WTC11 (cell line): ENCODE measurements at regions not wholly inside any gene's neighbourhood (a gene's known extent, or its start where the extent isn't known, plus 50 kb on each side); places are given as distances from the start of the nearest gene placed in this dataset.

Experiments
- ATAC-seq: fragments of 200-7000 bp; cut with Tn5 transposase; 2 replicates; pipeline ENCODE4 v1.10.0; 2021; ENCODE audit warnings: mild to moderate bottlenecking, moderate library complexity
- CTCF ChIA-PET: fragments of 300-600 bp; sonication (Branson Sonifier 250); formaldehyde crosslinking; loops from one replicate; lab custom pipeline; 2021; ENCODE audit warnings: antibody characterized with exemption; lab: Charles Lee
- POLR2A ChIA-PET: fragments of 350-600 bp; sonication (Branson Sonifier 250); formaldehyde crosslinking; loops from one replicate; lab custom pipeline; 2021; ENCODE audit warnings: antibody characterized with exemption; lab: Charles Lee
- DNase-seq: peaks from one replicate; pipeline ENCODE4 v3.0.0; 2021; ENCODE audit warnings: low spot score
- H3K27ac Mint-ChIP-seq: 2 replicates; pipeline ENCODE4 v1.8.0; 2021; ENCODE audit warnings: mixed read lengths
- H3K27me3 Mint-ChIP-seq: 2 replicates; pipeline ENCODE4 v1.8.0; 2021; ENCODE audit warnings: low read depth, mild to moderate bottlenecking, moderate library complexity, mixed read lengths
- H3K36me3 Mint-ChIP-seq: 2 replicates; pipeline ENCODE4 v1.8.0; 2021; ENCODE audit warnings: mixed read lengths
- H3K4me1 Mint-ChIP-seq: 2 replicates; pipeline ENCODE4 v1.8.0; 2022; ENCODE audit warnings: mixed read lengths
- H3K4me3 Mint-ChIP-seq: 2 replicates; pipeline ENCODE4 v1.8.0; 2021; ENCODE audit warnings: mild to moderate bottlenecking, moderate library complexity, mixed read lengths
- H3K9me3 Mint-ChIP-seq: 2 replicates; pipeline ENCODE4 v1.8.0; 2021; ENCODE audit warnings: mixed read lengths
- ARID4B ChIP-seq: sonication (generic); formaldehyde crosslinking; IDR thresholded peaks from 2 replicates; pipeline ENCODE4 v1.8.0; 2023; ENCODE audit warnings: missing genetic modification reagents, mild to moderate bottlenecking, borderline replicate concordance
- ATF6 ChIP-seq: sonication (generic); formaldehyde crosslinking; IDR thresholded peaks from 2 replicates; pipeline ENCODE4 v1.8.1; 2023; ENCODE audit warnings: mild to moderate bottlenecking, missing genetic modification reagents
- CREM ChIP-seq: sonication (generic); formaldehyde crosslinking; IDR thresholded peaks from 2 replicates; pipeline ENCODE4 v1.8.1; 2022; ENCODE audit warnings: mild to moderate bottlenecking, missing genetic modification reagents, moderate library complexity
- CTCF ChIP-seq: fragments of 200-600 bp; IDR thresholded peaks from 2 replicates; pipeline ENCODE4 v1.8.0; 2022; ENCODE audit warnings: antibody characterized with exemption
- ELF4 ChIP-seq: sonication (generic); formaldehyde crosslinking; IDR thresholded peaks from 2 replicates; pipeline ENCODE4 v1.8.1; 2022; ENCODE audit warnings: low read depth, mild to moderate bottlenecking, moderate library complexity, missing genetic modification reagents
- ERG ChIP-seq: fragments of 250-450 bp; sonication (Bioruptor Pico); IDR thresholded peaks from 2 replicates; pipeline ENCODE4 v1.8.0; 2021; ENCODE audit warnings: mild to moderate bottlenecking
- ESRRA ChIP-seq: sonication (generic); formaldehyde crosslinking; IDR thresholded peaks from 2 replicates; pipeline ENCODE4 v1.8.1; 2022; ENCODE audit warnings: mild to moderate bottlenecking, missing genetic modification reagents, borderline replicate concordance
- MAX ChIP-seq: sonication (generic); formaldehyde crosslinking; IDR thresholded peaks from 2 replicates; pipeline ENCODE4 v1.8.0; 2022; ENCODE audit warnings: mild to moderate bottlenecking, missing genetic modification reagents
- NR1H2 ChIP-seq: sonication (generic); formaldehyde crosslinking; IDR thresholded peaks from 2 replicates; pipeline ENCODE4 v1.9.0; 2021; ENCODE audit warnings: mild to moderate bottlenecking, moderate library complexity, missing genetic modification reagents
- SMAD3 ChIP-seq: sonication (generic); formaldehyde crosslinking; IDR thresholded peaks from 2 replicates; pipeline ENCODE4 v1.8.0; 2022; ENCODE audit warnings: missing genetic modification reagents, mild to moderate bottlenecking, borderline replicate concordance
- TEAD1 ChIP-seq: sonication (generic); formaldehyde crosslinking; IDR thresholded peaks from 2 replicates; pipeline ENCODE4 v1.8.0; 2022; ENCODE audit warnings: mild to moderate bottlenecking, missing genetic modification reagents
- TEAD4 ChIP-seq: sonication (generic); formaldehyde crosslinking; IDR thresholded peaks from 2 replicates; pipeline ENCODE4 v1.8.0; 2022; ENCODE audit warnings: mild to moderate bottlenecking, missing genetic modification reagents
- TP53 ChIP-seq: sonication (generic); formaldehyde crosslinking; IDR thresholded peaks from 2 replicates; pipeline ENCODE4 v1.8.1; 2023; ENCODE audit warnings: mild to moderate bottlenecking, missing genetic modification reagents
- ZNF396 ChIP-seq: fragments of 250-450 bp; sonication (Bioruptor Pico); IDR thresholded peaks from 2 replicates; pipeline ENCODE4 v1.8.0; 2021; ENCODE audit warnings: mild to moderate bottlenecking, moderate library complexity, borderline replicate concordance
- ZSCAN18 ChIP-seq: fragments of 250-450 bp; sonication (Bioruptor Pico); IDR thresholded peaks from 2 replicates; pipeline ENCODE4 v2.1.2; 2022; ENCODE audit warnings: mild to moderate bottlenecking, moderate library complexity
- TF ChIP-seq, protein P1 (sequence below): sonication (generic); formaldehyde crosslinking; IDR thresholded peaks from 2 replicates; pipeline ENCODE4 v1.8.0; 2022; ENCODE audit warnings: missing genetic modification reagents
- TF ChIP-seq, protein P2 (sequence below): sonication (generic); formaldehyde crosslinking; IDR thresholded peaks from 2 replicates; pipeline ENCODE4 v1.8.1; 2022; ENCODE audit warnings: missing genetic modification reagents, borderline replicate concordance
- TF ChIP-seq, protein P3 (sequence below): sonication (generic); formaldehyde crosslinking; IDR thresholded peaks from 2 replicates; pipeline ENCODE4 v1.8.1; 2022; ENCODE audit warnings: mild to moderate bottlenecking, moderate library complexity, missing genetic modification reagents

DNA sequence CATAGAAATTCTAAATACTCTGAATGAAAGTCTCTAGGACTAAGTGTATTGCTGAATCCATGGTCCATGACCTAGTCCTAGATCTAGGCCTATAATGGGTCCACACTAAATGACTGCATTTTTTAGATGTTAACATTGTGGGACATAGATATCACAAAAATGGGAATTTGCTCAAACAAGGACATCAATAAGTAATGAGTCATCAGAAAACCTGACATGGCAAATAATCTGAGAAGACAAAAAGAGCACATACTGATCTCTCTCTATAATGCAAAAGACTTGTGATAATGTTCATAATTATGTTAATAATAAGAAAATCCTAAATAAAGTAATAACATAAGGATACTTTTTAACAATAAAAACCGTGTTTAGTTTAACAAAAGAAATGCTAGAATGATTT lies 1168.4 kb downstream of the FSCB start (continued):
- no peak for TF ChIP-seq ARID4B (CRISPR knock-in tag)

DNA sequence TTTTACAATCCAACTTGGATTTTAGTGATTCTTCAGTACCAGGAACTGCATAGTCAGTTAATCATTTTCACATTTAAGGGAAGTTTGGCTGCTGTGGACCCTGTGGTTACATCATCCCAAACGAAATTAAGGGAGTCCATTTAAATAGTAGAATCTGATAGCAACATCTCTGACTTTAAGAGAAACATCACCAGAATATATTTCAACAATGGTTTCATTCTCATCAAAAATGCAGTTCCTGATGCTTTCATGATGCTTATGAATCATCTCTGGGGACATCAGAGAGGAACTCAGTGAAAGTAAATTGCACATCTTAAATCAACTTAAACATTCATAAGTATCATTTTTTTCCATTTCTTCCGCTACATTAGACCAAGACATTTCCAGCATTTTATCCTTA lies 1170.7 kb downstream of the FSCB start:
- Mint-ChIP-seq H3K4me1 (peaks cover 12% of the 10 kb centered on the region), H3K36me3 (no peaks in the 10 kb centered on the region), H3K27me3 (no peaks in the 10 kb centered on the region), H3K4me3 (no peak overlapping the region), H3K9me3 (0 out of 2 replicates have a peak, but pooled peaks cover 3% of the 10 kb centered on the region), H3K27ac (no peak overlapping the region)
- ChIA-PET POLR2A (no interaction called here), CTCF (no interaction called here)
- no peak for DNase-seq
- ATAC-seq, result no peak
- TF ChIP-seq TP53 (CRISPR knock-in tag), result no peak
- no peak for TF ChIP-seq SMAD3
- TF ChIP-seq ATF6 (CRISPR knock-in tag), result no peak
- no peak for TF ChIP-seq NR1H2 (CRISPR knock-in tag)
- TF ChIP-seq, protein P1, sequence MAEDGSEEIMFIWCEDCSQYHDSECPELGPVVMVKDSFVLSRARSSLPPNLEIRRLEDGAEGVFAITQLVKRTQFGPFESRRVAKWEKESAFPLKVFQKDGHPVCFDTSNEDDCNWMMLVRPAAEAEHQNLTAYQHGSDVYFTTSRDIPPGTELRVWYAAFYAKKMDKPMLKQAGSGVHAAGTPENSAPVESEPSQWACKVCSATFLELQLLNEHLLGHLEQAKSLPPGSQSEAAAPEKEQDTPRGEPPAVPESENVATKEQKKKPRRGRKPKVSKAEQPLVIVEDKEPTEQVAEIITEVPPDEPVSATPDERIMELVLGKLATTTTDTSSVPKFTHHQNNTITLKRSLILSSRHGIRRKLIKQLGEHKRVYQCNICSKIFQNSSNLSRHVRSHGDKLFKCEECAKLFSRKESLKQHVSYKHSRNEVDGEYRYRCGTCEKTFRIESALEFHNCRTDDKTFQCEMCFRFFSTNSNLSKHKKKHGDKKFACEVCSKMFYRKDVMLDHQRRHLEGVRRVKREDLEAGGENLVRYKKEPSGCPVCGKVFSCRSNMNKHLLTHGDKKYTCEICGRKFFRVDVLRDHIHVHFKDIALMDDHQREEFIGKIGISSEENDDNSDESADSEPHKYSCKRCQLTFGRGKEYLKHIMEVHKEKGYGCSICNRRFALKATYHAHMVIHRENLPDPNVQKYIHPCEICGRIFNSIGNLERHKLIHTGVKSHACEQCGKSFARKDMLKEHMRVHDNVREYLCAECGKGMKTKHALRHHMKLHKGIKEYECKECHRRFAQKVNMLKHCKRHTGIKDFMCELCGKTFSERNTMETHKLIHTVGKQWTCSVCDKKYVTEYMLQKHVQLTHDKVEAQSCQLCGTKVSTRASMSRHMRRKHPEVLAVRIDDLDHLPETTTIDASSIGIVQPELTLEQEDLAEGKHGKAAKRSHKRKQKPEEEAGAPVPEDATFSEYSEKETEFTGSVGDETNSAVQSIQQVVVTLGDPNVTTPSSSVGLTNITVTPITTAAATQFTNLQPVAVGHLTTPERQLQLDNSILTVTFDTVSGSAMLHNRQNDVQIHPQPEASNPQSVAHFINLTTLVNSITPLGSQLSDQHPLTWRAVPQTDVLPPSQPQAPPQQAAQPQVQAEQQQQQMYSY (CRISPR knock-in tag), result no peak
- no peak for TF ChIP-seq CREM (CRISPR knock-in tag)
- TF ChIP-seq ZNF396 (CRISPR knock-in tag), result no peak
- no peak for TF ChIP-seq TEAD1 (CRISPR knock-in tag)
- TF ChIP-seq CTCF, result no peak
- TF ChIP-seq ERG (CRISPR knock-in tag), result no peak
- no peak for TF ChIP-seq ESRRA
- TF ChIP-seq ZSCAN18 (CRISPR knock-in tag), result no peak
- no peak for TF ChIP-seq ELF4 (CRISPR knock-in tag)
- TF ChIP-seq, protein P2, sequence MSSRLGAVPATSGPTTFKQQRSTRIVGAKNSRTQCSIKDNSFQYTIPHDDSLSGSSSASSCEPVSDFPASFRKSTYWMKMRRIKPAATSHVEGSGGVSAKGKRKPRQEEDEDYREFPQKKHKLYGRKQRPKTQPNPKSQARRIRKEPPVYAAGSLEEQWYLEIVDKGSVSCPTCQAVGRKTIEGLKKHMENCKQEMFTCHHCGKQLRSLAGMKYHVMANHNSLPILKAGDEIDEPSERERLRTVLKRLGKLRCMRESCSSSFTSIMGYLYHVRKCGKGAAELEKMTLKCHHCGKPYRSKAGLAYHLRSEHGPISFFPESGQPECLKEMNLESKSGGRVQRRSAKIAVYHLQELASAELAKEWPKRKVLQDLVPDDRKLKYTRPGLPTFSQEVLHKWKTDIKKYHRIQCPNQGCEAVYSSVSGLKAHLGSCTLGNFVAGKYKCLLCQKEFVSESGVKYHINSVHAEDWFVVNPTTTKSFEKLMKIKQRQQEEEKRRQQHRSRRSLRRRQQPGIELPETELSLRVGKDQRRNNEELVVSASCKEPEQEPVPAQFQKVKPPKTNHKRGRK (CRISPR knock-in tag), result no peak
- no peak for TF ChIP-seq MAX (CRISPR knock-in tag)
- TF ChIP-seq, protein P3, sequence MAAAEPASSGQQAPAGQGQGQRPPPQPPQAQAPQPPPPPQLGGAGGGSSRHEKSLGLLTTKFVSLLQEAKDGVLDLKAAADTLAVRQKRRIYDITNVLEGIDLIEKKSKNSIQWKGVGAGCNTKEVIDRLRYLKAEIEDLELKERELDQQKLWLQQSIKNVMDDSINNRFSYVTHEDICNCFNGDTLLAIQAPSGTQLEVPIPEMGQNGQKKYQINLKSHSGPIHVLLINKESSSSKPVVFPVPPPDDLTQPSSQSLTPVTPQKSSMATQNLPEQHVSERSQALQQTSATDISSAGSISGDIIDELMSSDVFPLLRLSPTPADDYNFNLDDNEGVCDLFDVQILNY (CRISPR knock-in tag), result no peak
- no peak for TF ChIP-seq TEAD4 (CRISPR knock-in tag)
